Ascending aorta (tissue), 2 donors: ENCODE measurements at regions not wholly inside any gene's neighbourhood (a gene's known extent, or its start where the extent isn't known, plus 50 kb on each side); places are given as distances from the start of the nearest gene placed in this dataset.

ENCODE experiments used
- DNase-seq, 2 donors: peaks; one replicate each; pipeline ENCODE4 v3.0.0-alpha.2; 2019; ENCODE audit warnings: low spot score in 2 of 2
- H3K27ac ChIP-seq, 2 donors: fragments of 200-600 bp; sonication (generic); one replicate each; pipeline ENCODE4 v1.5.1; 2016 to 2017; ENCODE audit warnings: mild to moderate bottlenecking in 1 of 2
- H3K27me3 ChIP-seq: fragments of 200-600 bp; sonication (generic); one replicate; pipeline ENCODE4 v1.5.1; 2017
- H3K36me3 ChIP-seq, 2 donors: fragments of 200-600 bp; sonication (generic); one replicate each; pipeline ENCODE4 v1.5.1; 2016
- H3K4me1 ChIP-seq, 2 donors: fragments of 200-600 bp; sonication (generic); one replicate each; pipeline ENCODE4 v1.5.1; 2016 to 2017; ENCODE audit warnings: mild to moderate bottlenecking in 1 of 2
- H3K4me3 ChIP-seq, 2 donors: fragments of 200-600 bp; sonication (generic); one replicate each; pipeline ENCODE4 v1.5.1; 2016 to 2017; ENCODE audit warnings: mild to moderate bottlenecking in 1 of 2
- H3K9me3 ChIP-seq, 2 donors: fragments of 200-600 bp; sonication (generic); one replicate each; pipeline ENCODE4 v1.5.1; 2016
- intact Hi-C: fragments of 100-400 bp; cut with DNase I; formaldehyde crosslinking; loops from one replicate; pipeline ENCODE4 v1.15.1; 2023
- TF ChIP-seq, protein P1 (sequence below), 3 experiments: fragments of 200-600 bp in 2 of 3; fragments of 450-650 bp in 1 of 3; sonication (generic) in 2 of 3; IDR thresholded peaks; one replicate each; pipeline ENCODE4 v1.5.1; 2016 to 2019; ENCODE audit warnings: antibody characterized with exemption in 3 of 3, mild to moderate bottlenecking in 1 of 3, moderate library complexity in 1 of 3

DNA sequence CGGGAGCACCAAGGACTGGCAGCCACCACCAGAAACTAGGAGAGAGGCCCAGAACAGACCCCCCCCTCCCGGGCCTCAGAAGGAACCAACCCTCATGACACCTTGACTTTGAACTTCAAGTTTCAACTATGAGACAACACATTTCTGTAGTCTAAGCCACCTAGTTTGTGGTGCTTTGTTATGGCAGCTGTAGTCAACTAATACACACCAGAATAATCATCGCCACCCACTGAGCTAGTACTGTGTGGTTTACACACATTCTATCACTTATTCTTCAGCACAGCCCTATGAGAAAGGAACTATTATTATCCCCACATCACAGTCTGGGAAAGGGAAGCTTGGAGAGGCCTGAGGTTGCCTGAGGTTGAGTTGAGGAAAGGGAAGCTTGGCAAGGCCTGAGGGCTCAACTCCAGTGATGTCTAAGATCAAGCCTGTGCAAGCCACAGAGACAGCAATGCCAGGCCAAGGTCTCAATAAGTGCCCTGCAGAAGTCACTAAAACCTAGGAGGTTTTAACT is 126.6 kb downstream of the FHDC1 start:
- H3K27ac ChIP-seq: no peak overlapping the region
- intact Hi-C loops: no loop called here
- TF ChIP-seq, protein P1, sequence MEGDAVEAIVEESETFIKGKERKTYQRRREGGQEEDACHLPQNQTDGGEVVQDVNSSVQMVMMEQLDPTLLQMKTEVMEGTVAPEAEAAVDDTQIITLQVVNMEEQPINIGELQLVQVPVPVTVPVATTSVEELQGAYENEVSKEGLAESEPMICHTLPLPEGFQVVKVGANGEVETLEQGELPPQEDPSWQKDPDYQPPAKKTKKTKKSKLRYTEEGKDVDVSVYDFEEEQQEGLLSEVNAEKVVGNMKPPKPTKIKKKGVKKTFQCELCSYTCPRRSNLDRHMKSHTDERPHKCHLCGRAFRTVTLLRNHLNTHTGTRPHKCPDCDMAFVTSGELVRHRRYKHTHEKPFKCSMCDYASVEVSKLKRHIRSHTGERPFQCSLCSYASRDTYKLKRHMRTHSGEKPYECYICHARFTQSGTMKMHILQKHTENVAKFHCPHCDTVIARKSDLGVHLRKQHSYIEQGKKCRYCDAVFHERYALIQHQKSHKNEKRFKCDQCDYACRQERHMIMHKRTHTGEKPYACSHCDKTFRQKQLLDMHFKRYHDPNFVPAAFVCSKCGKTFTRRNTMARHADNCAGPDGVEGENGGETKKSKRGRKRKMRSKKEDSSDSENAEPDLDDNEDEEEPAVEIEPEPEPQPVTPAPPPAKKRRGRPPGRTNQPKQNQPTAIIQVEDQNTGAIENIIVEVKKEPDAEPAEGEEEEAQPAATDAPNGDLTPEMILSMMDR (IDR thresholded peaks at IDR 0.05): no peak
- H3K4me3 ChIP-seq: no peak overlapping the region
- no peaks in the 10 kb centered on the region for H3K9me3 ChIP-seq
- no peaks in the 10 kb centered on the region for H3K27me3 ChIP-seq
- no peaks in the 10 kb centered on the region for H3K36me3 ChIP-seq
- no peaks in the 10 kb centered on the region for H3K4me1 ChIP-seq
- no peak for DNase-seq

DNA sequence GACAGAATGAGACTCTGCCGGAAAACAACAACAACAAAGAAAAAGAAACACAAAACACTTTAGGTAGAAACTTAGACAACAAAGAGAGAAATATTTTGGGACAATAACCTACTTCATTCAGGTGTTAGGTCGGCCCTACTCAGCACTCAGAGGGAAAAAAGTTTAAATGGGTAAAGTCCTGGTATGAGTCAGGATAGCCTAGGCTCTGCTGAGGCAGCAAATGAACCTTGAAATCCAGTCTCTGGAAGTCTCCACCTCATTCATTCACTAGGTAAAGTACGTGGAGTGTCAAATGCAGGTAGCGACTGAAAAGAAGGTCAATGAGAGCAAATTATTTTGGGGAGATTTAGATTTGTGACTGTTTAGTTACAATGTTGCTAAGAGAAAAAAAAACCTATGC is 127.4 kb downstream of the FHDC1 start:
- Histone ChIP-seq H3K27me3 (no peaks in the 10 kb centered on the region), H3K27ac (no peak overlapping the region), H3K9me3 (no peaks in the 10 kb centered on the region), H3K4me3 (no peak overlapping the region), H3K4me1 (no peaks in the 10 kb centered on the region), H3K36me3 (no peaks in the 10 kb centered on the region)
- TF ChIP-seq, protein P1 (IDR thresholded peaks at IDR 0.05): no peak
- no peak for DNase-seq
- intact Hi-C loops: no loop called here

DNA sequence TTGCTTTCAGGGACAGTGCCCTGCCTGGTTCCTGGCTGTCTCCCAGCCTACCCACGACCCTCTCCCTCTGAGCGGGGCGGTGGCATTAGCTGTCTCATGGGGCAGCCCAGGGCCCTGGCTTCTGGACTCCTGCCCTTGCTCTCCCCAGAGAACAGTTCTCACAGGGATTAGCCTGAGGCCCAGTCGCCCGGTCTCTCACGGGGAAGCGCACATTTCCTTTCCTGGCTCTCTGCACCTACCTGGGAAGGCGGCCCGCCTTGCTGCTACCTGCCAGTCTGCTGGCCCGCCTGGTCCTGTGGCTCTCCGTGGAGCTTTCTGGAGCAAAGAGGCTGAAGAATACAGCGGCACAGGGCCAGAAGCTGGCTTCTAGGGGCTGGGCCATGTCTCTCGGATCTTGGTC is 128.4 kb downstream of the FHDC1 start:
- no peak overlapping the region for H3K4me3 ChIP-seq
- H3K27ac ChIP-seq: no peak overlapping the region
- no peaks in the 10 kb centered on the region for H3K27me3 ChIP-seq
- no peak for DNase-seq
- H3K36me3 ChIP-seq: no peaks in the 10 kb centered on the region
- TF ChIP-seq, protein P1 (IDR thresholded peaks at IDR 0.05): no peak
- intact Hi-C loops: no loop called here
- no peaks in the 10 kb centered on the region for H3K9me3 ChIP-seq
- H3K4me1 ChIP-seq: no peaks in the 10 kb centered on the region

DNA sequence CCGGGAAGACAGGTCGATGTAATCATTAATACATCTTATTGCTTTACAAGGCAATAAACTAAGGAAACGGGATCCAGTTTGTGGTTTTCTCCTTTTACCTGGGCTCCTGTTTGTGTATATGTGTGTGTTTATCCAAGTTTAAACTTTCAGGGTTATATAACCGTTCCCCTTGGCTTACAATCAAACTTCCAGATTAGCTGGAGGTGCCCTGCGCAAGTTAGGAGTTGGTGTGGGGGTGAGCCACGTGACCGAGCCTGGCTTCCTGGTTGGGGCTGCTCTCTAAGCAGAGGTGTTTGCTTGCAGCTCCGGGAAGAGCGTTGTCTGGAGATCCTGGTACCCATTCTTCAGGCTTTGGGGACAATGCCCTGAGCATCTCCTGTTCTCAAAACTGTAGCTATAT is 129.2 kb downstream of the FHDC1 start:
- intact Hi-C loops: no loop called here
- no peaks in the 10 kb centered on the region for H3K36me3 ChIP-seq
- H3K27ac ChIP-seq: no peak overlapping the region
- H3K4me3 ChIP-seq: no peak overlapping the region
- H3K9me3 ChIP-seq: no peaks in the 10 kb centered on the region
- TF ChIP-seq, protein P1 (IDR thresholded peaks at IDR 0.05): no peak
- H3K4me1 ChIP-seq: no peaks in the 10 kb centered on the region
- DNase-seq: no peak
- H3K27me3 ChIP-seq: no peaks in the 10 kb centered on the region

DNA sequence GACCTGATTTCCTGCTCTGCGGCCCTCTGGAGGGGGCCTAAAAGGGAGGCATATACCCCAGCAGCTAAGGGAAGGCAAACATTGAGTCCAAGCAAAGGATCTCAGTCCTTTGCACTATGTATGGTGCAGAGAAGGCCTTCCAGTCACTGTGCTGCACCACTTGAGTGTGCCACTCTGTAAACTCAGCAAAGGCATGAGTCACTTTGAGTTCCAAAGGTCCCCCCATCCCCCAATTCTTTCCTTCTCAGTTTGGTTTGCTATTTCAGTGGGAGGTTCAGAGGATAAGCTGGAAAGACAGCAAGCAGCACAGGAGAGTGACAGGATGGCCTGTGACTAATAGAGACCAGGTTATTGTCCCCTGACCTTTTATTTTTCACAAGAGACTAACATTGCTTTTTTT is 131.3 kb downstream of the FHDC1 start:
- TF ChIP-seq, protein P1 (IDR thresholded peaks at IDR 0.05): no peak
- H3K9me3 ChIP-seq: no peaks in the 10 kb centered on the region
- H3K27ac ChIP-seq: no peak overlapping the region
- no peaks in the 10 kb centered on the region for H3K27me3 ChIP-seq
- intact Hi-C loops: no loop called here
- no peak for DNase-seq
- no peak overlapping the region for H3K4me3 ChIP-seq
- no peaks in the 10 kb centered on the region for H3K36me3 ChIP-seq
- no peaks in the 10 kb centered on the region for H3K4me1 ChIP-seq

DNA sequence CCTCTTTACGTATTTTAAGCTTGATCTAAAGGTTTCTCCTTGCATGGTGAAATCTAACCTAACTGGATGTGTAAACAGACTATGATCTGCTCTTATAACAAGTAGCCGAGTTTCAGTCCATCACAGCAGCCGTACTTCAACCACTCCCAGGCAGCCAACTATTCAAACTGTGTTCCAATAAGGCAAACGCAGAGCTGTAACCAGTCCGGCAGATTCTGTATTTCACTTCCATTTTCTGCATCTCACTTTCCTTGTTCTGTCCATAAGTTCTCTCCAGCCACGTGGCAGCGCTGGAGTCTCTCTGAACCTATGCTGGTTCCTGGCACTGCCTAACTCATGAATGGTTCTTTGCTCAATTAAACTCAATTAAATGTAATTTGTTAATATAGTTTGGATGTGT is 132.6 kb downstream of the FHDC1 start:
- intact Hi-C loops: no loop called here
- no peaks in the 10 kb centered on the region for H3K36me3 ChIP-seq

More for the DNA sequence above, 132.6 kb downstream of the FHDC1 start:
- no peaks in the 10 kb centered on the region for H3K4me1 ChIP-seq
- TF ChIP-seq, protein P1 (IDR thresholded peaks at IDR 0.05): no peak
- H3K9me3 ChIP-seq: no peaks in the 10 kb centered on the region
- H3K27me3 ChIP-seq: no peaks in the 10 kb centered on the region
- no peak for DNase-seq
- no peak overlapping the region for H3K27ac ChIP-seq
- no peak overlapping the region for H3K4me3 ChIP-seq
